ENCODE measurements at regions not wholly inside any gene's neighbourhood (a gene's known extent, or its start where the extent isn't known, plus 50 kb on each side); places are given as distances from the start of the nearest gene placed in this dataset.
"Not testable (repeated sequence)": the region's sequence is repeated elsewhere in the genome, so short reads cannot be mapped to it uniquely, and the experiment has no call there.

DNA sequence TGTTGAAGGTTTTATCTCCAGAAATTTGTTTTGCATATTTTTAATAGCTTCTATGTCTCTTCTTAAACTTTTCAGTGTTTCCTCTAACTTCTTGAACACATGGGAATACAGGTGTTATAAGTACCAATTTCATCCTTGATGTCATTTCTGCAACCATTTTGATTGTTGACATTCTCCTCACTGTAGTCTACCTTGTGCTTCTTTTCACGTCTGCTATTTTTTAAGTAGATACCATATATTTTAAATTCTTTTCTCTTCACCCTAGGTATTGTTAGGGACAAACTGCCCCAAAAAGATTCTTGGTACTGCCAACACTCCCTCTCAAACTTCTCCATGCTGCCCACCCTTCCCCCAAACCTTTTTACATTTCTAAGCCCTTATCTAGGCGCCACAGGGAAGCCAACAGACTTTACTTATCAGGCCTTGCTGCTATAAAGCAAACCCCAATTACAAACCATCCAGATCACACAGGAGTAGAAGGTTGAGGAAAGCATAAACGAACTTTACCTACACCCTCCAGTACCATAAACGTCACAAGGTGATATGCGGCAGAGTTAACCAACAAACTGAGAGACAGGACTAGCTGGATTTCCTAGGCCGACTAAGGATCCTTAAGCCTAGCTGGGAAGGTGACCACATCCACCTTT lies 1165.3 kb downstream of the TAF11L14 start:
- DNase-seq (ENCODE audit: low read depth): no peak

- DNase-seq (ENCODE audit: low read depth): no peak
Observed at GRCh38 chr5:18800293-18801025, 1166.2 kb downstream of the TAF11L14 start.

DNA sequence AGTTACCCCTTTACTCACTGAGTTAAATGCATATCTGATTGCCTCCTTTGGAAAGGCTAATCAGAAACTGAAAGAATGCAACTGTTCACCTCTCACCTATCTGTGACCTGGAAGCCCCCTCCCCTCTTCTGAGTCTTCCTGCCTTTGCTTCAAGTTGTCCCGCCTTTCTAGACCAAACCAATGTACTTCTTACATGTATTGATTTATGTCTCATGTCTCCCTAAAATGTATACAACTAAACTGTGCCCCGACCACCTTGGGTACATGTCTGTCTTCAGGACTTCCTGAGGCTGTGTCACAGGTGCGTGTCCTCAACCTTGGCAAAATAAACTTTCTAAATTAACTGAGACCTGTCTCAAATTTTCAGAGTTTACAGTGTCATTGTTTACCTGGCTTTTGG lies 1167.2 kb downstream of the TAF11L14 start:
- not testable (repeated sequence) for DNase-seq (ENCODE audit: low read depth)

GRCh38 chr5:18802336-18802735 lies 1168.1 kb downstream of the TAF11L14 start:
- no peak for DNase-seq (ENCODE audit: low read depth)

- no peak for DNase-seq (ENCODE audit: low read depth)
Observed at GRCh38 chr5:18805376-18805775, 1171.1 kb downstream of the TAF11L14 start.

GRCh38 chr5:18807256-18808149 lies 1173.2 kb downstream of the TAF11L14 start:
- no peak for DNase-seq (ENCODE audit: low read depth)

DNA sequence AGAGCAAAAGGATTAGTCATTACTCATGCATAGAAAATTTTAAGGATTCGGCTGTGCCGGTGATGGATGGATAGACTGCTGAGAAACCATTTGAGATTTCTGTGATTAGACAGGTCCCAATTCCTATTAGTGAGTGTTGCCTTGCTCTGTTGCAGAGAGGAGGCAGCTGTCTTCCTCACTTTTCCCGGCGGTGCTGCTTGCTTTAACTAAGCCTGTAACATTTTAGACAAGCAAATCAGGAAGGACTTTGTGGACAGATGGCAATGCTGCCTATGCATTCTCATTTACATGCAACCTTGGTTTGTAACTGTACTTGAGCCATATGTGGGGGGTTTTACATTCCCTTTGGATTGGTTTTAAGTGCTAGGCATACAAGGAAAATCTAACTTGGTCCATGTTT lies 1176.3 kb downstream of the CDH18 start:
- DNase-seq (ENCODE audit: low read depth): no peak

GRCh38 chr5:18828351-18828750 lies 1159.6 kb downstream of the CDH18 start:
- no peak for DNase-seq (ENCODE audit: low read depth)

DNA sequence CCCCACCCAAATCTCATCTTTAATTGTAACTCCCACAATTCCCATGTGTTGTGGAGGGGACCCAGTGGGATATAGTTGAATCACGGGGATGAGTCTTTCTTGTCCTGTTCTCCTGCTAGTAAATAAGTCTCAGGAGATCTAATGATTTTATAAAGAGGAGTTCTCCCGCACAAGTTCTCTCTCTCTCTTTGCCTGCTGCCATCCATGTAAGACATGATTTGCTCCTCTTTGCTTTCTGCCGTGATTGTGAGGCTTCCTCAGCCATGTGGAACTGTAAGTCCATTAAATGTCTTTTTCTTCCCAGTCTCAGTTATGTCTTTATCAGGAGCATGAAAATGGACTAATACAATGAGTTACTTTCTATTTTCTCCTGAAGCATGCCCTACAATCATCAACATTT lies 1158.5 kb downstream of the CDH18 start:
- no peak for DNase-seq (ENCODE audit: low read depth)

- no peak for DNase-seq (ENCODE audit: low read depth)
Observed at GRCh38 chr5:18850216-18850615, 1137.8 kb downstream of the CDH18 start.

GRCh38 chr5:18872978-18873377 lies 1115.0 kb downstream of the CDH18 start:
- DNase-seq (ENCODE audit: low read depth): no peak

DNA sequence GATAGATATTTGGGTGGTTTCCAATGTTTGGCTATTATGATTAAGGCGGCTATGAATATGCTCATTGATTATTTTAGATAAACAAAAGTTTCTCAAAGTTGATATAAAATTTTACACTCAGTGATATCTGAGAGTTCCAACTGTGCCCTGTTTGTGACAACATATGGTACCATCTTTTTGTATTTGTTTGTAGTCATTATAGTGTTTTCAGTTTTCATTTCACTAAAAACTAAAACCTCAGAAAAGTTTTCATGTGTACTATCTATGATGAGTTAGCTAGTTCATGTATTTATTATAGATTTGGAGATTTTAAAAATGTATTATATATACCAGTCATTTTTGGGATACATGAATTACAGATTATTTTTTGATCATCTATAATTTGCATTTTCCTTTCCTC lies 1111.4 kb downstream of the CDH18 start:
- DNase-seq (ENCODE audit: low read depth): no peak

DNA sequence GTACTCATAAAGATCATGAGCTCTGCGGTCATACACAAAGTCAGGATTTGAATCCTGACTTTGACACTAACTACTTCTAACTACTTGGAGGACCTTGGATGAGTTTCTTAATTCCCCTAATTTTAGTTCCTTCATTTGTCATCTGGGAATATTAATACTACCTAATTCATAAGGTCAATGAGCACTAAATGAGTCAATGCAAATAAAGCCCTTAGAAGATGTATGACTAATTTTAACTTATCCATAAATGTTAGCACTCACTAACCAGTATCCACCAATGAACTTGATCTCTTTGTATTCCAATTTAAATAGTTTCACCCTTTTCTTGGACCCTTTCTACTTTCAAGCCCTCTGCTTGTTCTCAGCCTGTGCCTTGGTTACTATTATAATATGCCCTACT lies 1106.4 kb downstream of the CDH18 start:
- DNase-seq (ENCODE audit: low read depth): no peak

GRCh38 chr5:18882154-18882553 lies 1105.8 kb downstream of the CDH18 start:
- no peak for DNase-seq (ENCODE audit: low read depth)

DNA sequence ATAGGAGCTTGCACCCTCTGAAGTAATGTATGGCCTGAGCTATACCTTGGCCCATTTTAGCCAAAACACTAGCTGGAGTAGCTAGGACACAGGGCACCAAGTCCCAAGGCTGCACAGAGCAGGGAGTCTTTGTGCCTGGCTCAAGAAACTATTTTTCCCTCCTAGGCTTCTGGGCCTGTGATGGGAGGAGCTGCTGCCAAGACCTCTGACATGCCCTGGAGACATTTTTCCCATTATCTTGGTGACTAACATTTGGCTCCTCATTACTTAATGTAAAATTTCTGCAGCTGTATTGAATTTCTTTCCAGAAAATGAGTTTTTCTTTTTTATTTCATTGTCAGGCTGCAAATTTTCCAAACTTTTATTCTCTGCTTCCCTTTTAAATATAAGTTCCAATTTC lies 1099.2 kb downstream of the CDH18 start:
- no peak for DNase-seq (ENCODE audit: low read depth)

GRCh38 chr5:18900644-18901043 lies 1087.4 kb downstream of the CDH18 start:
- DNase-seq (ENCODE audit: low read depth): no peak

DNA sequence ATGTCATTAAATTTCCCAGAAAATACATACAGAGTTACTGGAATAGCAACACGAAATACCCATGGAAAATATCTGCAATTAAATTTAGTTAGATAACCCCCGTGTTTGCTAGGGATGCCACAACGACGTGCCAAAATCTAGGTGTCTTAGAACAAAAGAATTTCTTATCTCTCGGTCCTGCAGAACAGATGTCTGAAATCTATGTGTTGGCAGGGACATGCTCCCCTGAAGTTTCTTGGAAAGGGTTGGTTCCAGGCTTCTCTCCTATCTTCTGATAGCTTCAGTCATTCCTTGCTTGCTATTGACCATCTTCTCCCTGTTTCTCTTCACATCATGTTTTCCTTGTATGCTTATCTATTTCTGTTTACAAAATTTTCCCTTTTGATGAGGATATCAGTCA lies 1067.0 kb downstream of the CDH18 start:
- DNase-seq (ENCODE audit: low read depth): no peak

GRCh38 chr5:18932081-18932480 lies 1055.9 kb downstream of the CDH18 start:
- DNase-seq (ENCODE audit: low read depth): no peak

GRCh38 chr5:18944771-18945170 lies 1043.2 kb downstream of the CDH18 start:
- no peak for DNase-seq (ENCODE audit: low read depth)

DNA sequence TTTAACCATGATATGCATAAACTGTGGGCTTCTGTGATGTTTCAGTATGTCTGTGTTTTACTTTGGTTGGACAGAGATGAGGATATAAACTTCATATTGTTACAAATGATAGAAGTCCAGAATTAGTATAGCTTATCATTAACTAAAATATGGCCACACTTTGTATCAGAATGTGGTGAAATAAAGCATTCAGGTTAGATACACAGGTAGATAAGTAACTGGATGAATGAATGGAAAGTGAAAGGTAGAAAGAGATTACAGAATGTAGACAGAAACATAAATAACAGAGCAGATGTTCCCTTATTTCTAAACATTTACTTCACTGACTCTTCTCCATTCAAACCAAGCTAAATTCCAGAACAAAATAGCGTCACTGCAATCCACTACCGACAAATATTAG lies 1033.8 kb downstream of the CDH18 start:
- DNase-seq (ENCODE audit: low read depth): no peak

DNA sequence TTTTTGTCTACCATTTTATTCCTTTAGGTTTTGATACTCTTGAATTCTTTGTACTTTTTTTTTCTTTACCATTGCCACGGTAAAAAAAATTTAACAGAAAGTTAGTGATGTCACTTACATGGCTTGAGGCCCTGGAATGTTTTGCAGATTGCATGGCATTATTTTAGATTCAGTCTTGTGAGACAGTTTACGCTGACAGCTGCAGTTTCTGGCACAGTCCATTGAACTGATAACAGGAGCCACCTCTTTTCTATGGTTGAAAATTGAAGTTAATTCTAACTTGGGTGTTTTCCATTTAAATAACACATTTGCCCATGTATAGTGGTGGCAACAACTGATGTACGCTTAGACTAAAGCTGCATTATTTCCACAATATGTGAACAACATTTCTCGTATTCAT lies 1028.5 kb downstream of the CDH18 start:
- no peak for DNase-seq (ENCODE audit: low read depth)

DNA sequence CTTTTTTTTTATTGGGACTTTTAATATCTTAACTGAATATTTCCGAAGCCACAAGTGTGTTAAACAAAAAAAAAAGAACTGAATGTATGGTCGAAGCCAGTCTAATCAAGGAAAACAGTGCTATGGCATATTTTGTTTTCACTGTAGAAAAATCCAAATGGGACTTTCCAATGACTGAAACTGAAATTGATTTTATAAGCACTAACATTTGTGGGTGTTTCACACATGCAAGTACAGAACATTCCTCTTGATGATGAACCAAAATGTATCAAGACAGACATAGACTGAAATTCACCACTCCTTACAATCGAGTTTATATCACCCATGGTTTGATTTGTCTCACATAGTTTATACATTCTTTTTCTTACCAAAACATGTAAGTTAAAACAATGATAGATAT lies 1026.8 kb downstream of the CDH18 start:
- DNase-seq (ENCODE audit: low read depth): no peak

DNA sequence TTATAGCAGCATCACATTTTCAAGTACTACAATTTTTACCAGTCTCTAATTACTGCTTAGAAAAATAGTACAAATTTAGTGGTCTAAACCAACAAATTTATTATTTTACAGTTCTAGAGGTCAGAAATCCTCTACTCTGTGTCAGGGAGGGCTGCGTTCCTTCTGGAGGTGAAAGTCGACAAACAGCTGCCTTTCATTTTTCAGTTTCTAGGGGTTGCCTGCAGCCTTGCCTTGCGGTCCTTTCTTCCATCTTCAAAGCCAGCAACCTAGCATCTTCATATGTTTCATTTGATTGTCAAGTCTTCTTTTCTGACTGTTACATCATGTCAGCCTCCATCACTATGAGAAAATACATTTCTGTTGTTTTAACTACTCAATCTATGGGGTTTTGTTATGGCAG lies 1022.1 kb downstream of the CDH18 start:
- no peak for DNase-seq (ENCODE audit: low read depth)

Measured in HS-27A (cell line).